HUES48 (cell line): ENCODE measurements at regions not wholly inside any gene's neighbourhood (a gene's known extent, or its start where the extent isn't known, plus 50 kb on each side); places are given as distances from the start of the nearest gene placed in this dataset.

ENCODE experiments used
- H3K27ac ChIP-seq: one replicate; pipeline ENCODE4 v1.7.0; 2013; ENCODE audit warnings: low read depth, low read length, inconsistent platforms
- H3K27me3 ChIP-seq: 2 replicates; pipeline ENCODE4 v1.6.1; 2013; ENCODE audit warnings: mild to moderate bottlenecking, low read length; ENCODE audit not compliant: control insufficient read depth, insufficient read depth
- H3K36me3 ChIP-seq: 2 replicates; pipeline ENCODE4 v1.6.1; 2013; ENCODE audit warnings: low read length; ENCODE audit not compliant: control insufficient read depth, insufficient read depth
- H3K4me1 ChIP-seq: 2 replicates; pipeline ENCODE4 v1.6.1; 2013; ENCODE audit warnings: mild to moderate bottlenecking, low read length; ENCODE audit not compliant: control insufficient read depth, insufficient read depth
- H3K4me3 ChIP-seq: 2 replicates; pipeline ENCODE4 v1.5.1; 2013; ENCODE audit warnings: mild to moderate bottlenecking, low read depth, low read length
- H3K9ac ChIP-seq: 2 replicates; pipeline ENCODE4 v1.6.1; 2013; ENCODE audit warnings: mild to moderate bottlenecking, low read depth, low read length, moderate library complexity
- H3K9me3 ChIP-seq: 2 replicates; pipeline ENCODE4 v1.6.1; 2013; ENCODE audit warnings: low read length; ENCODE audit not compliant: control insufficient read depth, insufficient read depth

GRCh38 chr9:1659363-1659690 is 355.8 kb upstream of the SMARCA2 start:
- no peaks in the 10 kb centered on the region for H3K36me3 ChIP-seq
- H3K9me3 ChIP-seq = 0 out of 2 replicates have a peak, but pooled peaks cover 2% of the 10 kb centered on the region
- H3K4me1 ChIP-seq = no peaks in the 10 kb centered on the region
- no peaks in the 10 kb centered on the region for H3K27me3 ChIP-seq
- H3K27ac ChIP-seq = no peak overlapping the region
- no peak overlapping the region for H3K9ac ChIP-seq
- no peak overlapping the region for H3K4me3 ChIP-seq

GRCh38 chr9:1668441-1668840 is 346.7 kb upstream of the SMARCA2 start:
- H3K4me1 ChIP-seq = no peaks in the 10 kb centered on the region
- no peak overlapping the region for H3K9ac ChIP-seq

GRCh38 chr9:1673300-1673699 is 341.8 kb upstream of the SMARCA2 start:
- Histone ChIP-seq H3K27ac (no peak overlapping the region), H3K36me3 (no peaks in the 10 kb centered on the region), H3K4me1 (no peaks in the 10 kb centered on the region), H3K27me3 (no peaks in the 10 kb centered on the region), H3K4me3 (no peak overlapping the region), H3K9me3 (no peaks in the 10 kb centered on the region), H3K9ac (no peak overlapping the region)

More at GRCh38 chr9:1668441-1668840, 346.7 kb upstream of the SMARCA2 start:
- Histone ChIP-seq H3K27me3 (no peaks in the 10 kb centered on the region), H3K27ac (no peak overlapping the region), H3K9me3 (peaks cover 12% of the 10 kb centered on the region), H3K36me3 (no peaks in the 10 kb centered on the region), H3K4me3 (no peak overlapping the region)

DNA sequence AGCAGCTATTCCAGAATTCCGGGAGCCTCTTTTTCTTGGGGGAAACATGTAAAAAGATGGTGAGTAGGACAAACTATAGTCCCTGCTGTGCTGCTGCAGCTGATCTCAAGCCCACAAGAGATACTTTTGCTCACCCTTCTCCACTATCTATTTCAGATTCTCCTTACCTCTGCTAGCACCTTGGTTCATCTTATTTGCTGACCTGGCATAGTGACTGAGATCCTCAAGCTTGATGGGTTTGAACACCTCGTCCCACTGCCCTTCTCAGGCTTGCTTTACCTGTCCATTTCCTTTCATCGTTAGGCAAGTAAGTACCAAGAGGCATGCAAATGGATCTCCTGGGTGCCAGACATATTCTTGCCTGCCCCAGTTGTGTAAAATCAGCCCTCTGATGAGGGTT is 338.4 kb upstream of the SMARCA2 start:
- Histone ChIP-seq H3K9ac (no peak overlapping the region), H3K4me3 (no peak overlapping the region), H3K36me3 (no peaks in the 10 kb centered on the region), H3K9me3 (no peaks in the 10 kb centered on the region), H3K27me3 (no peaks in the 10 kb centered on the region), H3K27ac (no peak overlapping the region), H3K4me1 (no peaks in the 10 kb centered on the region)

DNA sequence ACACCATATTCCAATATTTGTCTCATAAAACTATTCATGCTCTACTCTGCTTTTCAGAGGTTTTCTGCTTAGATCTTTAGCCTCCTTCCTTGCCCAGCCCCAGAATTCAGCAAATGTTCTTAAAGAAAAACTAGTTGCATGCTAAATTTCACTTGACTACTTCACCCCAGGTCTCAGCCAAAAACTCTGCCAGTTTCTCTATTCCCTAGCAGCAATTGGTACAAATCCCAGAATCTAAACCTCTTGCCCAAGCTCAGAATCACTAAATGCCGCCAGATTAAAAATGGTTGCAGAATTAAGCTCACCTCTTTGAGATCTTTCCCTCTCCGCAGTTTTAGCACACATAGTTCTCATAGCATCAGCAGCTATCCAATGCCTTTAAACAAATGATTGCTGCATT is 331.2 kb upstream of the SMARCA2 start:
- Histone ChIP-seq H3K36me3 (no peaks in the 10 kb centered on the region), H3K4me1 (no peaks in the 10 kb centered on the region), H3K27me3 (no peaks in the 10 kb centered on the region), H3K4me3 (no peak overlapping the region), H3K9ac (no peak overlapping the region), H3K27ac (no peak overlapping the region), H3K9me3 (no peaks in the 10 kb centered on the region)

DNA sequence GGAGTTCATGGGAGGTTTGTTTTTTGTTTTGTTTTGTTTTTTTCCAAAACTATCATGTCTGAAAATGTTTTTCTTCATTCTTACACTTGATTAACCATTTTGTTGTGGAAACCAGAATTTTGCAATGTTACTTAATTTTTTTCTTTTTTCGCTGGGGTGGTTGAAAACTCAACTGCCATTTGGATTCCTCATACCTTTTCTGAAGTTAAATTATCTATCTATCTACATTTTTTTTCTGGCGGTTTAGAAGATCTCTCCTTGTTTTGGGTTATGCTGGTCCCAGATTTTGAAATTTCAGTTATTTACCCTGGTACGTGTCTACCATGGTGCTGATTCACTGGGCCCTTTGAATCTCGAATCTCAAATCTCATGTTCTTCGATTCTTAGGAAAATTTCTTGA is 316.2 kb upstream of the SMARCA2 start:
- no peak overlapping the region for H3K9ac ChIP-seq
- no peak overlapping the region for H3K4me3 ChIP-seq
- no peak overlapping the region for H3K27ac ChIP-seq
- H3K27me3 ChIP-seq = no peaks in the 10 kb centered on the region
- no peaks in the 10 kb centered on the region for H3K36me3 ChIP-seq
- H3K9me3 ChIP-seq = no peaks in the 10 kb centered on the region
- no peaks in the 10 kb centered on the region for H3K4me1 ChIP-seq

DNA sequence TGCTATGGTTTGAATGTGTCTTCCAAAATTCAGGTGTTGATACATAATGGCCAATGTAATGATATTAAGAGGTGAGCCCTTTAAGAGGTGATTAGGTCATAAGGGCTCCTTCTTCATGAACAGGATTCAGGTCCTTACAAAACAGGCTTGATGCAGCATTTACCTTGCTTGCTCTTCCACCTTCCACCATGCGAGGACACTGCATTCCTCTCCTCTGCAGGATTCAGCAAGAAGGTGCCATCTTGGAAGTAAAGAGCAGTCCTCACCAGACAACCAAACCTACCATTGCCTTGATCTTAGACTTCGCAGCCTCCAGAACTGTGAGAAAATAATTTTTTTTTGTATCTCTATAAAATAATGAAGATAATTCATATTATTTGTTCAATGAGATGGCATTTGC is 314.0 kb upstream of the SMARCA2 start:
- Histone ChIP-seq H3K36me3 (no peaks in the 10 kb centered on the region), H3K4me1 (no peaks in the 10 kb centered on the region), H3K4me3 (no peak overlapping the region), H3K27ac (no peak overlapping the region), H3K9ac (no peak overlapping the region), H3K9me3 (no peaks in the 10 kb centered on the region), H3K27me3 (no peaks in the 10 kb centered on the region)

- Histone ChIP-seq H3K27ac (no peak overlapping the region), H3K36me3 (no peaks in the 10 kb centered on the region), H3K4me1 (peaks cover 7% of the 10 kb centered on the region), H3K9me3 (no peaks in the 10 kb centered on the region), H3K27me3 (no peaks in the 10 kb centered on the region), H3K9ac (no peak overlapping the region), H3K4me3 (no peak overlapping the region)
Observed at GRCh38 chr9:1702701-1703100, 312.4 kb upstream of the SMARCA2 start.

DNA sequence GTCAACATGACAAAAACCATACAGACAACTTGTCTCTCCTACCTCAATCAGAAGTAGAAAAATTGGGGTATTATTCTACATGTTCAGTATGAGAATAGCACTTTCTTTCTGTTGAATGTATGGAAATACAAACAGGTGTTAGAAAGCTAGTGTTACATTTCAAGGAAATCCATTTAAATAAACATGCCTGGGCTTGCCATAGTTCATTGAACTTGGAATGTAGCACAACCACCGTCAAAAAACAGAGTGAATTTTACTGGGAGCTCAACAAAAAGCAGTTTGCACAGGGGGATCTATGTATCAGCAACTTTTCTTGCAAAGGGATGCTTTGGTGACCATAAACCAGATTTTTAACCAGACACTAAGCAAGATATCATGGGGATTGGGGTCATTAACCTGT is 307.9 kb upstream of the SMARCA2 start:
- H3K9me3 ChIP-seq = no peaks in the 10 kb centered on the region
- H3K9ac ChIP-seq = no peak overlapping the region
- no peaks in the 10 kb centered on the region for H3K27me3 ChIP-seq
- peaks cover 7% of the 10 kb centered on the region for H3K4me1 ChIP-seq
- no peak overlapping the region for H3K27ac ChIP-seq
- no peaks in the 10 kb centered on the region for H3K36me3 ChIP-seq
- no peak overlapping the region for H3K4me3 ChIP-seq

GRCh38 chr9:1708219-1708618 is 306.9 kb upstream of the SMARCA2 start:
- no peaks in the 10 kb centered on the region for H3K9me3 ChIP-seq
- H3K4me3 ChIP-seq = no peak overlapping the region
- no peak overlapping the region for H3K9ac ChIP-seq
- H3K27me3 ChIP-seq = no peaks in the 10 kb centered on the region
- peaks cover 7% of the 10 kb centered on the region for H3K4me1 ChIP-seq
- H3K36me3 ChIP-seq = no peaks in the 10 kb centered on the region
- no peak overlapping the region for H3K27ac ChIP-seq

- H3K36me3 ChIP-seq = no peaks in the 10 kb centered on the region
- no peaks in the 10 kb centered on the region for H3K9me3 ChIP-seq
- no peaks in the 10 kb centered on the region for H3K27me3 ChIP-seq
- peaks cover 7% of the 10 kb centered on the region for H3K4me1 ChIP-seq
- no peak overlapping the region for H3K27ac ChIP-seq
- H3K9ac ChIP-seq = no peak overlapping the region
- H3K4me3 ChIP-seq = no peak overlapping the region
Observed at GRCh38 chr9:1709347-1709746, 305.8 kb upstream of the SMARCA2 start.

- H3K4me3 ChIP-seq = no peak overlapping the region
- H3K27me3 ChIP-seq = no peaks in the 10 kb centered on the region
- no peaks in the 10 kb centered on the region for H3K36me3 ChIP-seq
- H3K9ac ChIP-seq = no peak overlapping the region
- no peak overlapping the region for H3K27ac ChIP-seq
- H3K4me1 ChIP-seq = no peaks in the 10 kb centered on the region
- H3K9me3 ChIP-seq = no peaks in the 10 kb centered on the region
Observed at GRCh38 chr9:1712861-1713450, 302.2 kb upstream of the SMARCA2 start.
